Hepatocyte (in vitro differentiated cells): ENCODE measurements at regions not wholly inside any gene's neighbourhood (a gene's known extent, or its start where the extent isn't known, plus 50 kb on each side); places are given as distances from the start of the nearest gene placed in this dataset.

Experiments
- DNase-seq: peaks from one replicate; pipeline ENCODE4 v3.0.0-alpha.2; 2016; ENCODE audit warnings: low spot score
- H2AFZ ChIP-seq: fragments of 200-600 bp; sonication (generic); 2 replicates; pipeline ENCODE4 v1.6.0; 2016; ENCODE audit warnings: antibody characterized with exemption, mild to moderate bottlenecking
- H3K27ac ChIP-seq: fragments of 200-600 bp; sonication (generic); 2 replicates; pipeline ENCODE4 v1.5.1; 2016; ENCODE audit warnings: mild to moderate bottlenecking
- H3K27me3 ChIP-seq: fragments of 200-600 bp; sonication (generic); 2 replicates; pipeline ENCODE4 v1.6.1; 2016
- H3K36me3 ChIP-seq: fragments of 200-600 bp; sonication (generic); replicated peaks from 2 replicates; pipeline ENCODE4 v1.5.1; 2016; ENCODE audit warnings: low read depth; ENCODE audit not compliant: insufficient read depth
- H3K4me1 ChIP-seq: fragments of 200-600 bp; sonication (generic); 2 replicates; pipeline ENCODE4 v1.5.1; 2016; ENCODE audit warnings: mild to moderate bottlenecking, moderate library complexity; ENCODE audit not compliant: insufficient read depth
- H3K4me2 ChIP-seq: fragments of 200-600 bp; sonication (generic); 2 replicates; pipeline ENCODE4 v1.6.0; 2016
- H3K4me3 ChIP-seq: fragments of 200-600 bp; sonication (generic); 2 replicates; pipeline ENCODE4 v1.5.1; 2016; ENCODE audit warnings: mild to moderate bottlenecking
- H3K79me2 ChIP-seq: fragments of 200-600 bp; sonication (generic); 2 replicates; pipeline ENCODE4 v1.6.0; 2017; ENCODE audit warnings: mild to moderate bottlenecking
- H3K9me2 ChIP-seq: fragments of 200-600 bp; sonication (generic); replicated peaks from 2 replicates; pipeline ENCODE4 v1.6.0; 2017; ENCODE audit warnings: mild to moderate bottlenecking; ENCODE audit not compliant: insufficient read depth
- H3K9me3 ChIP-seq: fragments of 200-600 bp; sonication (generic); 2 replicates; pipeline ENCODE4 v1.5.1; 2016; ENCODE audit warnings: low read depth, mild to moderate bottlenecking
- H4K20me1 ChIP-seq: fragments of 200-600 bp; sonication (generic); 2 replicates; pipeline ENCODE4 v1.6.0; 2016; ENCODE audit warnings: mild to moderate bottlenecking; ENCODE audit not compliant: insufficient read depth, poor library complexity, severe bottlenecking
- EZH2 ChIP-seq: fragments of 200-600 bp; sonication (generic); IDR thresholded peaks from 2 replicates; pipeline ENCODE4 v1.6.1; 2016; ENCODE audit warnings: antibody characterized with exemption, mild to moderate bottlenecking, borderline replicate concordance
- EZH2phosphoT487 ChIP-seq: fragments of 200-600 bp; sonication (generic); IDR thresholded peaks from one replicate; pipeline ENCODE4 v1.6.1; 2018; ENCODE audit warnings: antibody characterized with exemption, mild to moderate bottlenecking, low read depth, moderate library complexity; ENCODE audit not compliant: unreplicated experiment, severe bottlenecking
- WGBS: methylation state at CpG from one replicate; pipeline ENCODE4 v1.1.6; 2016; ENCODE audit warnings: low lambda C conversion rate; ENCODE audit errors: missing lambda C conversion rate; 5-methylcytosine and 5-hydroxymethylcytosine counted together
- TF ChIP-seq, protein P1 (sequence below): fragments of 200-600 bp; sonication (generic); IDR thresholded peaks from 2 replicates; pipeline ENCODE4 v1.5.1; 2016; ENCODE audit warnings: antibody characterized with exemption, mild to moderate bottlenecking; ENCODE audit not compliant: poor library complexity

DNA sequence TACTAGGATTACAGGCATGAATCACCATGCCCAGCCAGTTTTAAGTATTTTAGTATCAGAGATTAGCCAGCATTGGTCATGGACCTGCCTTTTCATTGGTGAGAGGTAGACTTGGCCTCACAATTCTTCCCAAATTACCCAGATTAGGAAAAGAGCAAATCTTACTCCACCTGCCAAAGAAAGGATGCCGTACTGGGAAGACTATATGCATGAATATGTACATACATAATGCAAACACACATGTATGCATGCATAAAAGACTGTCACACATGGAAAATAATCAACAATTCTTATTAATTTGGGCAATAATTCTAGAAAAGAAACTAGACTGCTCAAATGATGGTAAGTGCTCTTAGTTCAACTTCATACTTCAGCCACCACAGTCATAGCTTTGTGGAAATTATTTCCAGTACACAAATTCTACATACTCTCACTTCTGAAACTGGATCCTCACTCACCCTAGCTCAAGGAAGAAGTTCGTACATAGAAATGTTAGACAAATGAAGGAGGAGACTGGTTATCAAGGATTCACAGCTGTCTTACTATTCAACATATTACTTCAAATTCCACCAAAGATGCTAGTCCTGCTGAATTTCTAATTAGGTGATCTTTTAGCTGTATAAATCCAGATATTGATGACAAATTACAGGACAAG, 73.7 kb downstream of the MINAR2 start:
- no peaks in the 10 kb centered on the region for H3K9me2 ChIP-seq
- TF ChIP-seq EZH2phosphoT487, result no peak
- TF ChIP-seq, protein P1, sequence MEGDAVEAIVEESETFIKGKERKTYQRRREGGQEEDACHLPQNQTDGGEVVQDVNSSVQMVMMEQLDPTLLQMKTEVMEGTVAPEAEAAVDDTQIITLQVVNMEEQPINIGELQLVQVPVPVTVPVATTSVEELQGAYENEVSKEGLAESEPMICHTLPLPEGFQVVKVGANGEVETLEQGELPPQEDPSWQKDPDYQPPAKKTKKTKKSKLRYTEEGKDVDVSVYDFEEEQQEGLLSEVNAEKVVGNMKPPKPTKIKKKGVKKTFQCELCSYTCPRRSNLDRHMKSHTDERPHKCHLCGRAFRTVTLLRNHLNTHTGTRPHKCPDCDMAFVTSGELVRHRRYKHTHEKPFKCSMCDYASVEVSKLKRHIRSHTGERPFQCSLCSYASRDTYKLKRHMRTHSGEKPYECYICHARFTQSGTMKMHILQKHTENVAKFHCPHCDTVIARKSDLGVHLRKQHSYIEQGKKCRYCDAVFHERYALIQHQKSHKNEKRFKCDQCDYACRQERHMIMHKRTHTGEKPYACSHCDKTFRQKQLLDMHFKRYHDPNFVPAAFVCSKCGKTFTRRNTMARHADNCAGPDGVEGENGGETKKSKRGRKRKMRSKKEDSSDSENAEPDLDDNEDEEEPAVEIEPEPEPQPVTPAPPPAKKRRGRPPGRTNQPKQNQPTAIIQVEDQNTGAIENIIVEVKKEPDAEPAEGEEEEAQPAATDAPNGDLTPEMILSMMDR, result no peak
- no peak for TF ChIP-seq EZH2
- no peak overlapping the region for H2AFZ ChIP-seq
- no peaks in the 10 kb centered on the region for H3K36me3 ChIP-seq
- H3K79me2 ChIP-seq, result no peaks in the 10 kb centered on the region
- no peaks in the 10 kb centered on the region for H3K27me3 ChIP-seq
- no peak overlapping the region for H3K4me3 ChIP-seq
- H3K9me3 ChIP-seq, result no peaks in the 10 kb centered on the region
- H3K4me2 ChIP-seq, result no peak overlapping the region
- H4K20me1 ChIP-seq, result no peaks in the 10 kb centered on the region
- no peak for DNase-seq
- no peaks in the 10 kb centered on the region for H3K4me1 ChIP-seq
- no peak overlapping the region for H3K27ac ChIP-seq
- WGBS, result 80% methylated on average over 2 of the region's 2 CpGs

DNA sequence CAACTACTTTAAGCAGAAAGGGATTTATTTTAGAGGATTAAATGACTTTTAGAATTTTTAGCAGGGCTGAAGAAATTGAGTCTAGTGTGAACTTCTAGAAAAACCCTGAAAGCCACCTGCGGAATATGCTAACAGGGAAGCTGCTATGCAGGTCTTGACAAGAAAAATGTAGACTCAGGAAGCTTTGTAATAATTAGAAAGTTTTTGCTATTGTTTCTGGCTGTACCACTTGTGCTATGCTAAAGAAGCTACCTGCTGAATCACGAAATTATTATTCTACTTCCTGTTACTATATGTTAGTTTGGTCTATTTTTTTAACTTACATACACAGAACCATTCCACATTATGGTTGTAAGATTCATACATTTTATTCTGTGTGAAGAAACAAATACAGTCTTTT, 74.0 kb upstream of the CHSY3 start:
- H3K27ac ChIP-seq, result no peak overlapping the region
- no peak overlapping the region for H2AFZ ChIP-seq
- no peaks in the 10 kb centered on the region for H4K20me1 ChIP-seq
- H3K4me2 ChIP-seq, result no peak overlapping the region
- H3K4me1 ChIP-seq, result no peaks in the 10 kb centered on the region
- H3K79me2 ChIP-seq, result no peaks in the 10 kb centered on the region
- H3K36me3 ChIP-seq, result no peaks in the 10 kb centered on the region
- H3K27me3 ChIP-seq, result no peaks in the 10 kb centered on the region
- H3K9me3 ChIP-seq, result no peaks in the 10 kb centered on the region
- 77% methylated on average over 2 of the region's 2 CpGs for WGBS
- H3K9me2 ChIP-seq, result no peaks in the 10 kb centered on the region
- TF ChIP-seq, protein P1, result no peak
- TF ChIP-seq EZH2phosphoT487, result no peak
- TF ChIP-seq EZH2, result no peak
- DNase-seq, result no peak
- no peak overlapping the region for H3K4me3 ChIP-seq

DNA sequence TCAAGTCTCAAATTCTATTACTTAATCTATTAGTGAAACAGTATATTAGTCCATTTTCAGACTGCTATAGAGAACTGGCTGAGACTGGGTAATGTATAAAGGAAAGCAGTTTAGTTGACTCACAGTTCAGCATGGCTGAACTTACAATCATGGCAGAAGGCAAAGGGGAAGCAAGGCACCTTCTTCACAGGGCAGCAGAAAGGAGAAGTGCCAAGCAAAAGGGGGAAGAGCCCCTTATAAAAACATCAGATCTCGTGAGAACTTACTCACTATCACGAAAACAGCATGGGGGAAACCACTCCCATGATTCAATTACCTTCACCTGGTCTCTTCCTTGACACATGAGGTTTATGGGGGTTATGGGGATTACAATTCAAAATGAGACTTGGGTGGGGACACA, 67.9 kb upstream of the CHSY3 start:
- 70% methylated on average over 2 of the region's 2 CpGs for WGBS
- H3K4me1 ChIP-seq, result no peaks in the 10 kb centered on the region
- TF ChIP-seq EZH2 (no peak), EZH2phosphoT487 (no peak)
- TF ChIP-seq, protein P1, result no peak

More for the DNA sequence above, 67.9 kb upstream of the CHSY3 start:
- Histone ChIP-seq H3K9me2 (no peaks in the 10 kb centered on the region), H2AFZ (no peak overlapping the region), H3K36me3 (no peaks in the 10 kb centered on the region), H4K20me1 (no peaks in the 10 kb centered on the region), H3K27ac (no peak overlapping the region), H3K9me3 (no peaks in the 10 kb centered on the region), H3K27me3 (no peaks in the 10 kb centered on the region), H3K79me2 (no peaks in the 10 kb centered on the region), H3K4me3 (no peak overlapping the region), H3K4me2 (no peak overlapping the region)
- no peak for DNase-seq
